HCT116 (cell line): ENCODE measurements at regions not wholly inside any gene's neighbourhood (a gene's known extent, or its start where the extent isn't known, plus 50 kb on each side); places are given as distances from the start of the nearest gene placed in this dataset.

Source experiments
- ATAC-seq: fragments of 200-7000 bp; cut with Tn5 transposase; 2 replicates; pipeline ENCODE4 v1.9.1; 2020; ENCODE audit warnings: mild to moderate bottlenecking, moderate library complexity
- BruUV-seq: library from RNA; stranded (reverse); fragments of 400-500 nt; replicated peaks from 2 replicates; lab custom pipeline; 2021; lab: Mats Ljungman, UMichigan
- CTCF ChIA-PET: fragments of 300-600 bp; sonication (Branson Sonifier 250); formaldehyde crosslinking; loops from one replicate; lab custom pipeline; 2021; ENCODE audit warnings: antibody characterized with exemption; lab: Charles Lee
- POLR2A ChIA-PET: fragments of 300-600, 350-600 bp; sonication (Branson Sonifier 250); formaldehyde crosslinking; loops from one replicate; lab custom pipeline; 2021; ENCODE audit warnings: antibody characterized with exemption; lab: Charles Lee
- RAD21 ChIA-PET, 2 experiments: fragments of 300-600 bp; sonication (Branson Sonifier 250); formaldehyde crosslinking; loops; one replicate each; lab custom pipeline; 2023; ENCODE audit warnings: low total read pairs in 2 of 2; ENCODE audit not compliant: uncharacterized antibody in 2 of 2, unreplicated experiment in 2 of 2, low non-redundant PET in 1 of 2; lab: Charles Lee
- DNase-seq: peaks from one replicate; pipeline ENCODE4 v3.0.0-alpha.2; 2010; ENCODE audit warnings: low read depth, low spot score
- H2AFZ ChIP-seq: fragments of 200-600 bp; shearing (Covaris generic), sonication (generic); 2 replicates; pipeline ENCODE4 v1.6.1; 2017; ENCODE audit warnings: low read depth, mixed run types, mixed read lengths, antibody characterized with exemption, low read length; ENCODE audit not compliant: poor library complexity, severe bottlenecking
- H3K27ac ChIP-seq: 2 replicates; pipeline ENCODE4 v1.5.1; 2012; ENCODE audit warnings: low read depth, low read length
- H3K27me3 ChIP-seq: fragments of 200-600 bp; sonication (generic); 2 replicates; pipeline ENCODE4 v1.6.1; 2016; ENCODE audit warnings: mixed run types, low read length, mixed read lengths; ENCODE audit not compliant: insufficient read depth
- H3K36me3 ChIP-seq, 2 experiments: fragments of 200-500 bp in 1 of 2; fragments of 200-600 bp in 1 of 2; sonication (Bioruptor generic) in 1 of 2; sonication (generic) in 1 of 2; 2 replicates each; pipeline versions ENCODE4 v1.5.1 to v1.6.1; 2014 to 2016; ENCODE audit warnings: low read length in 2 of 2, inconsistent platforms in 1 of 2, mixed read lengths in 1 of 2, mixed run types in 1 of 2; ENCODE audit not compliant: insufficient read depth in 2 of 2, control insufficient read depth in 1 of 2
- H3K4me1 ChIP-seq, 2 experiments: fragments of 200-600 bp in 1 of 2; sonication (generic) in 1 of 2; 2 replicates each; pipeline versions ENCODE4 v1.5.1 to v1.6.1; 2012 to 2017; ENCODE audit warnings: low read length in 2 of 2, inconsistent platforms in 1 of 2, mild to moderate bottlenecking in 1 of 2, mixed read lengths in 1 of 2, mixed run types in 1 of 2, moderate library complexity in 1 of 2; ENCODE audit not compliant: insufficient read depth in 2 of 2, control insufficient read depth in 1 of 2
- H3K4me2 ChIP-seq: fragments of 200-600 bp; sonication (generic); 2 replicates; pipeline ENCODE4 v1.6.1; 2017; ENCODE audit warnings: mixed run types, low read length, mixed read lengths
- H3K4me3 ChIP-seq, 2 experiments: fragments of 200-600 bp in 1 of 2; sonication (generic) in 1 of 2; replicated peaks in 1 of 2; 2 replicates each; pipeline ENCODE4 v1.5.1; 2011 to 2016; ENCODE audit warnings: low read length in 2 of 2, control low read depth in 1 of 2, low read depth in 1 of 2, mild to moderate bottlenecking in 1 of 2, mixed read lengths in 1 of 2, mixed run types in 1 of 2
- H3K79me2 ChIP-seq: fragments of 200-600 bp; sonication (generic); 2 replicates; pipeline ENCODE4 v1.6.1; 2017; ENCODE audit warnings: mild to moderate bottlenecking, mixed run types, low read length, moderate library complexity, mixed read lengths; ENCODE audit not compliant: insufficient read depth
- H3K9ac ChIP-seq: fragments of 200-600 bp; sonication (generic); 2 replicates; pipeline ENCODE4 v1.6.1; 2016; ENCODE audit warnings: low read length, mixed read lengths
- H3K9me2 ChIP-seq: fragments of 200-600 bp; sonication (generic), shearing (Covaris generic); 2 replicates; pipeline ENCODE4 v1.6.1; 2017; ENCODE audit warnings: mixed run types, mild to moderate bottlenecking, moderate library complexity; ENCODE audit not compliant: insufficient read depth
- H3K9me3 ChIP-seq, 2 experiments: fragments of 200-500 bp in 1 of 2; fragments of 200-600 bp in 1 of 2; sonication (Bioruptor generic) in 1 of 2; sonication (generic) in 1 of 2; 2 replicates each; pipeline ENCODE4 v1.6.1; 2014 to 2017; ENCODE audit warnings: low read length in 2 of 2, mixed read lengths in 2 of 2, inconsistent platforms in 1 of 2, low read depth in 1 of 2, mild to moderate bottlenecking in 1 of 2, mixed run types in 1 of 2, moderate library complexity in 1 of 2; ENCODE audit not compliant: control insufficient read depth in 1 of 2, insufficient read depth in 1 of 2
- H4K20me1 ChIP-seq: fragments of 200-600 bp; sonication (generic), shearing (Covaris generic); 2 replicates; pipeline ENCODE4 v1.6.1; 2017; ENCODE audit warnings: mixed run types, mild to moderate bottlenecking, moderate library complexity; ENCODE audit not compliant: insufficient read depth
- CBX3 ChIP-seq: IDR thresholded peaks from 2 replicates; pipeline ENCODE4 v1.6.1; 2012; ENCODE audit warnings: low read depth
- CEBPB ChIP-seq: IDR thresholded peaks from 2 replicates; pipeline ENCODE4 v1.6.1; 2012; ENCODE audit warnings: low read depth
- EGR1 ChIP-seq: IDR thresholded peaks from 2 replicates; pipeline ENCODE4 v1.6.1; 2012; ENCODE audit warnings: low read depth
- MAX ChIP-seq: IDR thresholded peaks from 2 replicates; pipeline ENCODE4 v1.6.1; 2012
- POLR2A ChIP-seq: IDR thresholded peaks from 2 replicates; pipeline ENCODE4 v1.7.0; 2011; ENCODE audit warnings: borderline replicate concordance; ENCODE audit not compliant: insufficient read depth, insufficient read length; ENCODE audit errors: extremely low read depth
- REST ChIP-seq: IDR thresholded peaks from 2 replicates; pipeline ENCODE4 v1.6.1; 2012; ENCODE audit warnings: low read depth
- SP1 ChIP-seq: IDR thresholded peaks from 2 replicates; pipeline ENCODE4 v1.6.1; 2012; ENCODE audit warnings: low read depth
- SRF ChIP-seq: IDR thresholded peaks from 2 replicates; pipeline ENCODE4 v1.6.1; 2012; ENCODE audit warnings: low read depth
- ZBTB33 ChIP-seq: IDR thresholded peaks from 2 replicates; pipeline ENCODE4 v1.6.1; 2011; ENCODE audit warnings: mild to moderate bottlenecking, low read length, moderate library complexity; ENCODE audit not compliant: insufficient replicate concordance; ENCODE audit errors: extremely low read depth
- ZFX ChIP-seq: fragments of 450-650 bp; IDR thresholded peaks from 2 replicates; pipeline ENCODE4 v1.6.1; 2017
- intact Hi-C: fragments of 100-400 bp; cut with micrococcal nuclease; formaldehyde crosslinking; loops from 2 replicates; pipeline ENCODE4 v1.10.0; 2022

- no peak overlapping the region for H3K9ac ChIP-seq
- H3K27me3 ChIP-seq: no peaks in the 10 kb centered on the region
- H2AFZ ChIP-seq: no peak overlapping the region
- peak overlapping the region; percentile 42 for H3K4me2 ChIP-seq
- H3K27ac ChIP-seq: no peak overlapping the region
- H4K20me1 ChIP-seq: no peaks in the 10 kb centered on the region
- POLR2A ChIA-PET: no interaction called here
- no peaks in the 10 kb centered on the region for H3K79me2 ChIP-seq
- no TSS peak for BruUV-seq
- H3K4me1 ChIP-seq: peaks cover 0 to 10% of the 10 kb centered on the region in 2 experiments; a peak in 2 of 4 replicates
- H3K36me3 ChIP-seq: no peaks in the 10 kb centered on the region
- CTCF ChIA-PET: no interaction called here
- H3K9me3 ChIP-seq: no peaks in the 10 kb centered on the region
- intact Hi-C loops: no loop called here
- H3K9me2 ChIP-seq: no peaks in the 10 kb centered on the region
- RAD21 ChIA-PET: no interaction called here
- TF ChIP-seq MAX (no peak), CEBPB (no peak), POLR2A (no peak), REST (no peak), SRF (no peak), SP1 (no peak), ZBTB33 (no peak), ZFX (no peak), EGR1 (no peak), CBX3 (no peak)
- TF ChIP-seq, all 23 proteins: peak for 0
- H3K4me3 ChIP-seq: no peak overlapping the region
- no peak for DNase-seq
- 0 out of 2 replicates have a peak, but pooled peaks have one; percentile 46 for ATAC-seq
Measured at GRCh38 chr7:156127166-156128134, 315.2 kb upstream of the SHH start.
